Osteocyte (in vitro differentiated cells): ENCODE measurements at regions not wholly inside any gene's neighbourhood (a gene's known extent, or its start where the extent isn't known, plus 50 kb on each side); places are given as distances from the start of the nearest gene placed in this dataset.
A peak's percentile ranks its signal among the peaks of the same experiment; 100 is the strongest.

Experiments used
- DNase-seq: peaks from one replicate; pipeline ENCODE4 v3.0.0; 2021; ENCODE audit warnings: mixed read lengths; ENCODE audit not compliant: unreplicated experiment; ENCODE audit errors: extremely low spot score
- H3K27ac Mint-ChIP-seq: one replicate; pipeline ENCODE4 v1.8.0; 2021; ENCODE audit warnings: mild to moderate bottlenecking, mixed read lengths; ENCODE audit not compliant: unreplicated experiment
- H3K27me3 Mint-ChIP-seq: one replicate; pipeline ENCODE4 v1.8.0; 2021; ENCODE audit warnings: mixed read lengths; ENCODE audit not compliant: unreplicated experiment
- H3K36me3 Mint-ChIP-seq: one replicate; pipeline ENCODE4 v1.8.0; 2021; ENCODE audit warnings: mixed read lengths; ENCODE audit not compliant: unreplicated experiment
- H3K4me1 Mint-ChIP-seq: one replicate; pipeline ENCODE4 v1.8.0; 2021; ENCODE audit warnings: mixed read lengths; ENCODE audit not compliant: unreplicated experiment
- H3K4me3 Mint-ChIP-seq: one replicate; pipeline ENCODE4 v1.8.0; 2021; ENCODE audit warnings: mild to moderate bottlenecking, moderate library complexity, mixed read lengths; ENCODE audit not compliant: unreplicated experiment
- H3K9me3 Mint-ChIP-seq: one replicate; pipeline ENCODE4 v1.8.0; 2021; ENCODE audit warnings: mixed read lengths; ENCODE audit not compliant: unreplicated experiment
- CTCF ChIP-seq: fragments of 200-600 bp; sonication (generic); IDR thresholded peaks from 2 replicates; pipeline ENCODE4 v1.5.0; 2021; ENCODE audit warnings: antibody characterized with exemption, mild to moderate bottlenecking, moderate library complexity

GRCh38 chr2:200092235-200092634 is 136.9 kb downstream of the MAIP1 start:
- no peak overlapping the region for H3K4me3 Mint-ChIP-seq
- H3K4me1 Mint-ChIP-seq: peaks cover 3% of the 10 kb centered on the region
- no peak for TF ChIP-seq CTCF
- no peaks in the 10 kb centered on the region for H3K9me3 Mint-ChIP-seq
- no peak for DNase-seq
- H3K27me3 Mint-ChIP-seq: no peaks in the 10 kb centered on the region
- H3K27ac Mint-ChIP-seq: no peak overlapping the region
- no peaks in the 10 kb centered on the region for H3K36me3 Mint-ChIP-seq

- peaks cover 2% of the 10 kb centered on the region for H3K4me1 Mint-ChIP-seq
- no peaks in the 10 kb centered on the region for H3K9me3 Mint-ChIP-seq
- no peak overlapping the region for H3K4me3 Mint-ChIP-seq
- TF ChIP-seq CTCF: no peak
- no peak overlapping the region for H3K27ac Mint-ChIP-seq
- no peak for DNase-seq
- no peaks in the 10 kb centered on the region for H3K36me3 Mint-ChIP-seq
- H3K27me3 Mint-ChIP-seq: no peaks in the 10 kb centered on the region
Measured at GRCh38 chr2:200095436-200095835, 140.1 kb downstream of the MAIP1 start.

- Mint-ChIP-seq H3K27me3 (no peaks in the 10 kb centered on the region), H3K27ac (no peak overlapping the region), H3K9me3 (no peaks in the 10 kb centered on the region), H3K4me1 (peaks cover 11% of the 10 kb centered on the region), H3K36me3 (no peaks in the 10 kb centered on the region), H3K4me3 (no peak overlapping the region)
- no peak for DNase-seq
- TF ChIP-seq CTCF: no peak
Measured at GRCh38 chr2:200099256-200099655, 143.9 kb downstream of the MAIP1 start.

- H3K36me3 Mint-ChIP-seq: no peaks in the 10 kb centered on the region
- H3K4me3 Mint-ChIP-seq: no peak overlapping the region
- H3K27ac Mint-ChIP-seq: no peak overlapping the region
- H3K9me3 Mint-ChIP-seq: no peaks in the 10 kb centered on the region
- H3K4me1 Mint-ChIP-seq: peaks cover 9% of the 10 kb centered on the region
- TF ChIP-seq CTCF: no peak
- DNase-seq: no peak
- H3K27me3 Mint-ChIP-seq: no peaks in the 10 kb centered on the region
Measured at GRCh38 chr2:200100027-200100426, 144.6 kb downstream of the MAIP1 start.

- no peaks in the 10 kb centered on the region for H3K9me3 Mint-ChIP-seq
- H3K4me3 Mint-ChIP-seq: no peak overlapping the region
- no peak for DNase-seq
- TF ChIP-seq CTCF: no peak
- peak overlapping the region; percentile 13 for H3K27ac Mint-ChIP-seq
- H3K4me1 Mint-ChIP-seq: peaks cover 9% of the 10 kb centered on the region
- no peaks in the 10 kb centered on the region for H3K36me3 Mint-ChIP-seq
- no peaks in the 10 kb centered on the region for H3K27me3 Mint-ChIP-seq
Measured at GRCh38 chr2:200101922-200102321, 146.5 kb downstream of the MAIP1 start.
